ENCODE measurements at regions not wholly inside any gene's neighbourhood (a gene's known extent, or its start where the extent isn't known, plus 50 kb on each side); places are given as distances from the start of the nearest gene placed in this dataset.

GRCh38 chr7:86226191-86226590, 417.5 kb upstream of the GRM3 start:
- TF ChIP-seq CTCF (IDR thresholded peaks at IDR 0.05) = no peak
- no peak for TF ChIP-seq POLR2A (IDR thresholded peaks at IDR 0.05)
- no peak for TF ChIP-seq POLR2AphosphoS5 (IDR thresholded peaks at IDR 0.05)
